DMS53 treated with DMSO at 0.1 percent for 48 hours (cell line): ENCODE measurements at regions not wholly inside any gene's neighbourhood (a gene's known extent, or its start where the extent isn't known, plus 50 kb on each side); places are given as distances from the start of the nearest gene placed in this dataset.

ENCODE experiments used
- DNase-seq: peaks from one replicate; lab custom pipeline; 2025; ENCODE audit not compliant: unreplicated experiment; lab: John Stamatoyannopoulos, UW

GRCh38 chr3:95097493-95097892 lies 1034.6 kb downstream of the NSUN3 start:
- no peak for DNase-seq

- DNase-seq: no peak
Observed at GRCh38 chr3:95120921-95121320, 1058.1 kb downstream of the NSUN3 start.

GRCh38 chr3:95123104-95123503 lies 1060.2 kb downstream of the NSUN3 start:
- DNase-seq: no peak

- DNase-seq: no peak
Observed at GRCh38 chr3:95134693-95135413, 1072.0 kb downstream of the NSUN3 start.

- no peak for DNase-seq
Observed at GRCh38 chr3:95148107-95148506, 1085.2 kb downstream of the NSUN3 start.

- DNase-seq: no peak
Observed at GRCh38 chr3:95151590-95151989, 1088.7 kb downstream of the NSUN3 start.

- peak; percentile 69 for DNase-seq
Observed at GRCh38 chr3:95154766-95155165, 1091.9 kb downstream of the NSUN3 start.

GRCh38 chr3:95162794-95163193 lies 1099.9 kb downstream of the NSUN3 start:
- no peak for DNase-seq

GRCh38 chr3:95167748-95168147 lies 1104.9 kb downstream of the NSUN3 start:
- no peak for DNase-seq

- DNase-seq: no peak
Observed at GRCh38 chr3:95168526-95168925, 1105.7 kb downstream of the NSUN3 start.

GRCh38 chr3:95172164-95172943 lies 1109.5 kb downstream of the NSUN3 start:
- peak; percentile 32 for DNase-seq

- DNase-seq: no peak
Observed at GRCh38 chr3:95177096-95177495, 1114.2 kb downstream of the NSUN3 start.

GRCh38 chr3:95184038-95184437 lies 1121.2 kb downstream of the NSUN3 start:
- no peak for DNase-seq

GRCh38 chr3:95189348-95189747 lies 1126.5 kb downstream of the NSUN3 start:
- DNase-seq: no peak

GRCh38 chr3:95197661-95198060 lies 1134.8 kb downstream of the NSUN3 start:
- DNase-seq: no peak

GRCh38 chr3:95200384-95200783 lies 1137.5 kb downstream of the NSUN3 start:
- DNase-seq: no peak

GRCh38 chr3:95210878-95211277 lies 1148.0 kb downstream of the NSUN3 start:
- no peak for DNase-seq

GRCh38 chr3:95212117-95212516 lies 1149.3 kb downstream of the NSUN3 start:
- no peak for DNase-seq

- DNase-seq: no peak
Observed at GRCh38 chr3:95215437-95215957, 1152.6 kb downstream of the NSUN3 start.

- DNase-seq: no peak
Observed at GRCh38 chr3:95217661-95218060, 1154.8 kb downstream of the NSUN3 start.

GRCh38 chr3:95218484-95218883 lies 1155.6 kb downstream of the NSUN3 start:
- DNase-seq: no peak

GRCh38 chr3:95226437-95226836 lies 1163.6 kb downstream of the NSUN3 start:
- no peak for DNase-seq
